ENCODE measurements at regions not wholly inside any gene's neighbourhood (a gene's known extent, or its start where the extent isn't known, plus 50 kb on each side); places are given as distances from the start of the nearest gene placed in this dataset.
"Not testable (repeated sequence)": the region's sequence is repeated elsewhere in the genome, so short reads cannot be mapped to it uniquely, and the experiment has no call there.

DNA sequence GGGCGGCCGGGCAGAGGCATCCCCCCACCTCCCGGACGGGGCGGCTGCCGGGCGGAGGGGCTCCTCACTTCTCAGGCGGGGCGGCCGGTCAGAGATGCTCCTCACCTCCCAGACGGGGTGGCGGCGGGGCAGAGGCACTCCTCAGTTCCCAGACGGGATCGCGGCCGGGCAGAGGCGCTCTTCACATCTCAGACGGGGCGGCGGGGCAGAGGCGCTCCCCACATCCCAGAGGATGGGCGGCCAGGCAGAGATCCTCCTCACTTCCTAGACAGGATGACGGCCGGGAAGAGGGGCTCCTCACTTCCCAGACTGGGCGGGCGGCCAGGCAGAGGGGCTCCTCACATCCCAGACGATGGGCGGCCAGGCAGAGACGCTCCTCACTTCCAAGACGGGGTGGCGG, 463.2 kb downstream of the SQOR start:
- not testable (repeated sequence) for DNase-seq (ENCODE audit: low spot score)

DNA sequence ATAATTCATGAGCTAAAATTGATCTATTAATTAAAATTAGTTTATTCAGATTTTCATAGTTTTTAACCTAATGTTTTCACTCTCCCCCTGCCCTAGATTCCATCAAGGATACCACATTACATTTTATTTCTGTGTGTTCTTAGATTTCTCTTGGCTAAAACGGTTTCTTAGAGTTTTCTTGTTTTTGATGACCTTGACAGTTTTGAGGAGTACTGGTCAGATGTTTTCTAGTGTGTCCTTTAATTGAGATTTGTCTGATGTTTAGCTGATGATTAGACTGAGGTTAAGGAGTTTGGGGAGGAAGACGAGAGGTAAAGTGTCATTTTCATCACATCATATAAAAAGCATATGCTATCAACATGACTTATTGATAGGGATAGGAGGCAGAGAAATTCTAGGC, 475.9 kb downstream of the SQOR start:
- DNase-seq (ENCODE audit: low spot score) = no peak

DNA sequence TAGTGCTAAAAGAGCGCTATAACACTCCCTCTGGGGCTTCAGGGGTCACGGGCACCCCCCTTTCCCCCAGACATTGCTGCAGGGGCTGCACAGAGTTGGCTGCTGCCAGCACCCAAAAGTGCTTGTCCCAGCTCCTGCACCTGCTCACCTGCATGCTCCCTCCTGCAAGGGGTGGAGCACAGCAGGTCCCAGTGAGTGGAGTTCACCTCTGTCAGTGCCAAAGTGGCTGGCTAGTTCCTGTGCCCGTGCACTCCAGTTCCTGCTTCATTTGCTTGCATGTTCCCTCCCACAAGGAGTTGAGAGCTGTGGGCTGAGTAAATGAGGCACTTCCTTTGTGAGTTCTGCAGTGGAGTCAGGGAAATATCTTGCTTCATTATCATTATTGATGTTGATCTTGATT, 476.9 kb downstream of the SQOR start:
- no peak for DNase-seq (ENCODE audit: low spot score)

DNA sequence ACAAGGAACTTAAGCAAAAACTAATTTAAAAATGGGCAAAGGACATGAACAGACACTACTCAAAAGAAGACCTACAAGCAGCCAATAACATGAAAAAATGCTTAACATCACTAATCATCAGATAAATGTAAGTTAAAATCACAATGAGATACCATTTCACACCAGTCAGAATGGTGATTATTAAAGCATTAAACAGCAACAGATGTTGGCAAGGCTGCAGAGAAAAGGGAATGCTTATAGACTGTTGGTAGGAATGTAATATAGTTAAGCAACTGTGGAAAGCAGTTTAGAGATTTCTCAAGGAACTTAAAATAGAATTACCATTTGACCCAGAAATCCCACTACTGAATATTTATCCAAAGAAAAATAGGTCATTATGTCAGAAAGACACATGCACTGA, 482.2 kb downstream of the SQOR start:
- no peak for DNase-seq (ENCODE audit: low spot score)

DNA sequence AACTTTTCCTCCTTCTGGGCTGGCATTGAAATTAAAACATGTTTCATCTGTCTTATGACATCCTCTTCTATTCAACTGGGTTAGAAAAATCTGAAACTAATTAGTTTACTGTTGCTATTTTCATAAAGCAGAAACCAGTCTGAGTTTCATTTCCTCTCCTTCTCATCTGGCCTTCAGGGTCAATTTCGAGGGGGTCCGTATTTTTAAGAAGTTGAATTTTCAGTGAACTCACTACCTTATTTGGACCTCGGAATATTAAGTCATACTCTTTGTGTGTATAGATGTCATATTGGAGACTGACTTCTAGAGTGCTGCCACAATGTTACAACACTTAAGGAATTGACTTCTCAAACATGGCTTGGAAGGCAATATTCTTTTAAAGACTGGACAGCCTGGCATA, 485.9 kb downstream of the SQOR start:
- no peak for DNase-seq (ENCODE audit: low spot score)

DNA sequence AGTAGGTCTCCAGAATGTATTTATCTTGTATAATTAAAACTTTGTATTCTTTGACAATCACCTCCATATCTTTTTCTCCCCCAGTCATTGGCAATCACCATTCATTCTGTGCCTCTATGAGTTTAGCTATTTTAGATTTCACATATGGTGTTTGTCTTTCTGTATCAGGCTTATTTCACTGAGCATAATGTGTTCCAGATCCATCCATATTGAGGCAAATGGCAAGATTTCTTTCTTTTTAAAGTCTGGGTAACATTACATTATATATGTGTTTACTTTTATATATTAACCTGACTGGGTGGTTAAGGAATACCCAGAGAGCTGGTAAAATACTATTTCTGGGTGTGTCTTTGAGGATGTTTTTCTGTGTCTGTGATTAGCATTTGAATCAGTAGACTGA, 486.6 kb downstream of the SQOR start:
- no peak for DNase-seq (ENCODE audit: low spot score)

DNA sequence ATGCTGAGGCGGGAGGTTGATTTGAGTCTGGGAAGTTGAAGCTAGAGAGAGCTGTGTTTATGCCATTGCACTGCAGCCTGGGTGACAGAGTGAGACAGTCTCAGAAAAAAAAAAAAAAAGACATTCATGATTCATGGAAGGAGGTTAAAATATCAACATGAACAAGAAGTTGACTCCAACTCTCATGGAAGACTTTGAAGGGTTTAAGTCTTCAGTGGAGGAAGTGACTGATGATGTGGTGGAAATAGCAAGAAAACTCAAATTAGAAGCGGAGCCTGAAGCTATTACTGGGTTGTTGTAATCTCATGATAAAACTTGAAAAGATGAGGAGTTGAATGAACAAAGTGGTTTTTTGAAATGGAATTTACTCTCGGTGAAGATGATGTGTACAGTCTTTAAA, 491.8 kb downstream of the SQOR start:
- no peak for DNase-seq (ENCODE audit: low spot score)

DNA sequence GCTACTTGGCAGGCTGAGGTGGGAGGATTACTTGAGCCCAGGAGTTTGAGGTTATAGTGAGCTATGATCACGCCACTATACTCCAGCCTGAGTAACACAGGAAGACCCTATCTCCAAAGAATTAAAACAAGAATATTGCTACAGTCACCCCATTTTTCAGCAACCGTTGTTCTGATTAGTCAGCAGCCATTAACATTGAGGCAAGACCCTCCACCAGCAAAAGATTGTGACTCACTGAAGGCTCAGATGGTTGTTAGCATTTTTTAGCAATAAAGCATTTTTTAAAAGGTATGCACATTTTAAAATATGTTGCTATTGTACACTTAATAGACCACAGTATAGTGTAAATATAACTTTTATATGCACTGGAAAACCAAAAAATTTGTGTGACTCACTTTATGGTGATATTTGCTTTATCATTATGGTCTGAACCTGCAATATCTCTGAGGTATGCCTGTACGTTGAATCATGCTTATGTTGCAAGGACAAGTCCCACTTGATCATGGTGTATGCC, 492.6 kb downstream of the SQOR start:
- DNase-seq (ENCODE audit: low spot score) = no peak

DNA sequence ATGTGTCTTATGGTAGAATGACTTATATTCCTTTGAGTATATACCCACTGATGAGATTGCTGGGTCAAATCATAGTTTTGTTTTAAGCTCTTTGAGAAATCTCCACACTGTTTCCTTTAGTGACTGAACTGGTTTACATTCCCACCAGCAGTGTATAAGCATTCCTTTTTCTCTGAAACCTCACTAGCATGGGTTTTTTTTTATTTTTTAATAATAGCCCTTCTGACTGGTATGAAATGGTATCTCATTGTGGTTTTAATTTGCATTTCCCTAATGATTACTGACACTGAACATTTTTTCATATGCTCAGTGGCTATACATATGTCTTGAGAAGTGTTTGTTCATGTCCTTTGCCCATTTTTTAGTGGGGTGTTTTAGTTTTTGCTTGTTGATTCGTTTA, 494.3 kb downstream of the SQOR start:
- DNase-seq (ENCODE audit: low spot score) = no peak

DNA sequence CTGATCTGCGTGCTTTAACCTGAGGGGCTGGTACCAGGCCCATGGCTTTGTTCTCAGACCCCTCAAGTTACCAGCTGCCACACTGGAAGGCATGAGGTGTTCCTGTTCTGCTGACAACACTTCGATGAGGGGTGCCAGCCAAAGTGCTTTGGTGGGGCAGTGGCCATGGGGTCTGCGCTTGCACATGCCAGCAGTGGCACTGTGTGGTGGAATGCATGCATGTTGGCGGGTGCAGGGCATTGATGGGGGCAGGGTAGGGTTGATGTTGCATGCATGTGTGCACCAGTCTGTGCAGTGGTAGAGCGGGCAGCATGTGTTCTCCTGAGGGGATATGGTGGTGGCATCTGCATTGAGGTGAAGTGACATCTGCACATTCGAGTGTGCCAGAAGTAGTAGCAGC, 497.0 kb downstream of the SQOR start:
- no peak for DNase-seq (ENCODE audit: low spot score)

DNA sequence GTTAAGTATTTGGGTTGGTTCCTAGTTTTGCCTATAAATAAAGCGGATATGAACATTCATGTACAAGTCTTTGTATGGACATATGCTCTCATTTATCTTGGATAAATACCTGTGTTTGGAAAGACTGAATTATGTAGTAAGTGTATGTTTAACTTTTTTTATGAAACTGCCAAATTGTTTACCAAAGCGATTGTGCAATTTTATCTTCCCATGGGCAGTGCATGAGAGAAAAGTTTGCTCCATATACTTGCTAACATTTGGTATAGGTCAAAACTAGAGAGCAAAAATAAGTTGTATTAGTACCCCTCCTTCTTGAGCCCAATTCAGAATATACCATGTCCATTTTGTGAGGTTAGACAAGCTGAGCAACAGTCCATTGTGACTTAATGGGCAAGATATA, 502.6 kb downstream of the SQOR start:
- DNase-seq (ENCODE audit: low spot score) = no peak

DNA sequence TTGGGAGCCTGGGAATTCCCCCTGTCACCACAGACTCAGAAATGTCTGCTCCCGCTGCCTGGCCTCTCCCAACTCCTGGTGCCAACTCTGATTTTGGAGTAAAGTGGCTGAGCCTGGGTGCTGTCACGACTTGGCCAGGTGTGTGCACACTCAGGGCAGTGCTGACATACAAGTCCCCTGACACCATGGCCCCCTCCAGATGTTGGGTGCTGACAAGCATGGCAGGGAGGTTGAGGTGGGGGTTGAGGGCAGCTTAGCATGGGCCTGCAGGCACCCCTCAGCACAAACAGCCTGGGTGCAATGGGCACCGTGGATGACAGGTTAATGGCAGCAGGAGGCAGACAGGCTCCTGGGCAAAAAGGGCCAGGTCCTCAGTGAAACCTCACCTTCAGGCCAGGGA, 511.2 kb downstream of the SQOR start:
- no peak for DNase-seq (ENCODE audit: low spot score)

DNA sequence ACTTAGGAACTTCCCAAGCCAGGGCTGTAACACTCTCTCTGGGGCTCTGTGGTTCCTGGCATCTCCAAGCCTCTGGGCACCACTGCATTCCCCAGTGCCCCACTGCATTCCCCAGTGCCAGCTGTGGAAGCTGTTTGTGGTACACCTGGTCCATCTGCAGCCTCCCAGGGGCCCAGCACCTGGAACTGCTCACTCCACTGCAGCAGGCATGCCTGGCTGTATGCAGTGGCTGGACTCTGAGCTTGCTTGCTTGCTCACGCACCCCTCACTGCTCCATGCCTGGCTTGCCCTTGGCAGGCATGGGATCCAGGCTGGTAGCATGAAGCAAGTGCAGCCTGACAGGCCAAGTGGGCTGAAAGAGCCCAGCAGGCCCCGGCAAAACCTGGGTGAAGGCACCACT, 512.1 kb downstream of the SQOR start:
- no peak for DNase-seq (ENCODE audit: low spot score)

DNA sequence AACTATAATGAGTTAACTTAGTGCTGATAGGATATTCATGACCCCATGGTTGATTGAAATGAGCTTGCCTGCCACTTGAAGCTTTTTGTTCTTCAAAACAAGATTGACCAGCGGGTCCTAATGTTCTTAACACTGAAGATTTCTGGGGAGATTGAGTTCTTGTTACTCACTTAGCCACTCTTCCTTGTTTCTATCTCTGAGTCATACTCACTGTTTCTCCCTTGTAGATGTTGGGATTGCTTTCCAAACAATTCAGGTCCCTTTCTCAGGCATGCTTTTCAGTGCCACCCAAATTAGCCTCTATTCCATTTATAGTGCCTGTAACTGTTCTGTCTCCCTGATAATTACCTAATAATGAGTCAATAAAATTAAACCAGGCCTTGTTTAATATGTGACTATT, 517.0 kb downstream of the SQOR start:
- DNase-seq (ENCODE audit: low spot score) = no peak

DNA sequence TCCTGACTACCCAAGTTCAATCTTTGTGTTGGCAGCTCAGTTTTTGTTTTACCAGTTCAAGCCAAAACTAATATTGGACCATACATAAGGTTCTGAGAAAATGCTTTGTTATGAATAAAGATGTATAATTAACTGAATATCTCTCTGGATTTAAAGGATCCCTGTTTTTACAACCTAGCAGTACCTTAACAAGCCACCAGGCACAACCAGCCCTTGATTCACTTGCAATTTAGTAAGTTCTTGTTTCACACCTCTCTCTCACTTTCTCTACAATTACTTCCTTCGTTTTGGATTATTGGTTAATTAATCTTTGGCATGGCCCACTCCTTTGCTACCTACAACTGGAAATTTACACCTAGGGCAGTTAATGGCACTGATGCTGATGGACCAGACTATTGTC, 531.9 kb downstream of the SQOR start:
- DNase-seq (ENCODE audit: low spot score) = no peak

DNA sequence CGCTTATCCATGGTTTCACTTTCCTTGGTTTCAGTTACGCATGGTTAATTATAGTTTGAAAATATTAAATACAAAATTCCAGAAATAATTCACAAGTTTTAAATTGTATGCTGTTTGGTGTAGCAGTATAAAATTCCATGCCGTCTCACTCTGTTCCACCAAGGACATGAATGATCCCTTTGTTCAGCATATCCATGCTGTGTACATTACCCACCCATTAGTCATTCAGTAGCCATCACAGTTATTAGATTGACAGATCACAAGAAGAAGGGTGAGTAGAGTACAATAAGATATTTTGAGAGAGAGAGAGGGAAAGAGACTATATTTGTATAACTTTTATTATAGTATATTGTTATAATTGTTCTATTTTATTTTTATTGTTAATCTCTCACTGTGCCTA, 535.5 kb downstream of the SQOR start:
- DNase-seq (ENCODE audit: low spot score) = no peak

DNA sequence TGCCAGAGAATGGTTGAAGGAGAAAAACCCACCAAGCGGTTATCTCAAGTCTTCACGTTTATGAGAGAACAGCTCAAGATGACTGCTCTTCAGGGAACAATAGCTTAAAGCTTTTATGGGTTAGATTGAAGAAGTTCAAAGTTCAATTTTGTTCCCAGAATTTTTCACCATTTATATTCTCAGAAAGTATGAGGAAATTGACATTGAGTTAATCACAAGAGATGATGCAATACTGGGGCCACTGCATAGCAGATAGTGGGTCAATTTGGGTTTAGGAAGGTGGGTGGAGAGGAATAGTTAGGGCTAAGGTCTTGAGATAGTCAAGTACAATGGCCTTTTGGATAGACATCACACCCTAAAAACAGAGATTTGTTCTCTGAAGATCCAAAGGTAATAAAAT, 539.3 kb downstream of the SQOR start:
- DNase-seq (ENCODE audit: low spot score) = no peak

DNA sequence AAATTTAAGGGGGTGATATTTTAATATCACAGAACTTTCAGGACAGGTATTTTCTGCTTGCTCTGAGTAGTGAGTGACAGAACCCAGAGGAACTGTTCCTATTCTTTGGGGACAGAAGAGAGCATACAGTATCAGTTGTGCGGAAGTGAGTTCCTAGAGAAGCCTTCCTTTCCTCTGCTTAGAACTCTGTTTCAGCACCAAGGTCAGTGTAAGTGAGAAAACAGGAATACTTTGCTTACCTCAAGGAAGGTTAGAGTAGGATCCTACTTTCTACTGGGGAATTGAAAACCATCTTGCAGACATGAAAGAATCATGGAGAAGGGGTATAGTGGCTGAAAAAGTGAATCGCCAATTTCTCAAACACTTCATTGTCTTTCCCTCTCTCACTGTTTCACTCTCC, 542.4 kb downstream of the SQOR start:
- DNase-seq (ENCODE audit: low spot score) = no peak

DNA sequence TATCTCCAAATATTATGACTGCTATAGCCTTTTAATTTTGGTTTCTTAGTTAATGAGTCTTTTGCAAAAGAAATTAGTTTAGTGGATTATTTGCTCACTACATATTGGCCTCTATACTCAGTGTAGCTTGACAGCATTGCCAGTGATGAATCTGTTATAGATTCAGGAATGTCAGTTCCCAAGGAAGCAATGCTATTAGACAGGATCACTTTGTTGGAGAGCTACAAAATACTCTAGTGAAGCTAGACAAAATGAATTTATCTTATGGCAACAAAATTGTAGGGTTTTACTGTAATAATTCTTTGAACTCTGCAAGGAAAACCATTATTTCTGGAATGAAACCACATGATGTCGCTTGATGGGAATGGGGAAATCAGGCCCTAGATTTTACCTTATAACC, 543.3 kb downstream of the SQOR start:
- DNase-seq (ENCODE audit: low spot score) = no peak

DNA sequence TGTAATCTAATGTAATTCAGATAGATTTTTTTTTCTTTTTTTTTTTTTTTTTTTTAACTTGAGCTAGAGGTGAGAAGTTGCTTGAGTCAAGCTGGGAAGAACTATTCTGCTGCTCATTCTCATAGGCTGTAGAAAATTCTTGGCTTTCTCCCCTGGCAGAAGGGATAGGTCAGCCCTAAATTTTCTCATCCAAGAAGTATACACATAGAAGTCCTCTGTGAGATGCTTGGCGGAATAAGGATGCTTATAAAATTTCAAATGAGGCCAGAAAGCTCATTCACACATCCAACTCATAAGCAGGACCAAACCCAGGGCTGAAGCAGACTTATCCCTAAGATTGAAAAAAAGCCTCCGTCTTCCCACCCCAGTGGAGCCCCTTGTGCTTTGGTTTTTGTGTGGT, 572.5 kb downstream of the SQOR start:
- no peak for DNase-seq (ENCODE audit: low spot score)

DNA sequence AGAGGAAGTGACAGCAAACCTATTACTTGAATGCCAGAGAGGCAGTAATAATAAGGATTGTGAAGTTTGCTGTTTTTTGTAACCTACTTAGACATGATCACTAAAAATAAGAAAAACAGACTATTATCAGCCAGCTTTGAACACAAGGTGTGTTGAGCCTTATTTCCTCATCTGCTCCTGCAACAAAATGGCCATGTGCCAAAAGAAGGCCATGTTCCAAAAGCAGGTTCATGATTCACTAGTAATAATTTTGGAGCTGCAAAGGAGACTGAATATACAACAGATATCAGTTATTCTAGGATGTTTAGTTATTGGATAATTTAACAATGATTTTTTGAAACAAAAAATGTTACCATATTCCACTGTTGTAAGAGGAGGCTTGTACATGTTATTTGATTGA, 578.7 kb downstream of the SQOR start:
- no peak for DNase-seq (ENCODE audit: low spot score)

DNA sequence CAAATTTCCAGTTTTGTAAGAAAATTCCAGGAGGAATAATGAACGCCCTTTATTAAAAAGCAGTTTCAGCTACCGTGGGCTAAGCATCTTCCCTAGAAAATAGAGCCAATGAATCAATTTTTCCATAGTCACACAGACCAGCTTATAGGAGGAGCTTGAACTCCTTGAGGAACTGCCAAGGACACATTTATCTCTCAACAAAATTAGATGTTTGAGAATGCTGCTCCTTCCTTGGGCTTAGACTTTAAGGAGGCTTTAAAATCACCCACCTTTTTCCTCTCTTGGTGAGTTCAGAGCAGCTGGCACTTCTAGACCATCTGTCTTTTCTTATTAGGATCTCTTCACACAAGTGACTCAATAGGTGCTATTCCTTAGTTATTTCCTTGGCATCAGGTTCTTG, 588.0 kb downstream of the SQOR start:
- DNase-seq (ENCODE audit: low spot score) = no peak

DNA sequence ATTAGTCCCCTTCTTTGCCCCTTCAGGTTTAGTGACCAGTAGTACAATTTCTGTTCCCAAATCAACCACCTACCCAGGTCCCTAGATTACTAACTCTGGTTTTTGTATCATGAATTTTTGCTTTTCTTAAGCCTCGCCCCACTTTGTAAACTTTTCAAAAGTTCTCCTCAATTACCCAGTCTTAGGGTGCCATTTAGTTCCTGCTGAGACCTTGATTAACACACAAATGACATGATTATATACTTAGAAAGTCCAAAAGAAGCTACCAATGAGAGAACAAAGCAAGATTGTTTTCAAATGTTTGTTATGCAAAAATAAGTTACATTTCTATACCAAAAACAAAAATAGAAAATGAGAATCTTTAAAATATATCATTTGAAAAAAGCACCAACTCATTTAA, 594.4 kb downstream of the SQOR start:
- DNase-seq (ENCODE audit: low spot score) = no peak

DNA sequence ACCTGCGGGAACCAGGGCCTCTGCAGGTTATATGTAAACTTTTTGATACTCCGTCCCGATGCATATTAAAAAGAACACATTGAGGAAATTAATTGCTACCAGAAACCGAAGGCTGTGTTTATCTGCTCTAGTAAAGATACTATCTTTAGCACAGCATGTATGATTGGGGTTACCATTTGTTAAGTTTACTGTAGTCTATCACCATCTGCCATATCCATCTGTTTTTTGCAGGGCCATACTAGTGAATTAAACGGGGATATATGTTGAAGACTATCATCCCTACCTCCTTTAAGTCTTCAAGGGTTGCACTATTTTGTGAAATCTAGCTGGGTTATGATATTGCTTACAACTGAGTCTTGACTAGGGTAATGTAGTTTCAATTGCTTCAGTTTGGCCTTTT, 597.0 kb downstream of the SQOR start:
- no peak for DNase-seq (ENCODE audit: low spot score)

DNA sequence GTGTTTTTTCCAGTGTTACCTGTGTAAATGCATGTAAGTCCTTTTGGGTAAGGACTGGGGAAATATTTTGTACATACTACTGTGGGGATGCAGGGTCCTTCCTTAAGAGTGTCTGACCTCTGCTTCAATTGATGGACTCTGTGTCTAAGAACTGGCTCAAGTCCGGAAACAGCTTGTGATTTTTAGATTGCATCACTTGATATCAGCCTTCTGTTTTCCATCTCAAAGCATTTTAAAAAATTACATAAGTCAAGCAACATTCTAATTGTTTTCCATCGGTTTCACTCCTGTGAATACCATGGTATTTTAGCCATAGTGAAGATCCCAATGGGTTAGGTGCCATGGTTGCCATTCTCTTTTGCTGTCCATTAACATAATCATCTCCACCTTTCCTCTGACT, 597.6 kb downstream of the SQOR start:
- no peak for DNase-seq (ENCODE audit: low spot score)
